ENCODE measurements at regions not wholly inside any gene's neighbourhood (a gene's known extent, or its start where the extent isn't known, plus 50 kb on each side); places are given as distances from the start of the nearest gene placed in this dataset.
"Not testable (repeated sequence)": the region's sequence is repeated elsewhere in the genome, so short reads cannot be mapped to it uniquely, and the experiment has no call there.

DNA sequence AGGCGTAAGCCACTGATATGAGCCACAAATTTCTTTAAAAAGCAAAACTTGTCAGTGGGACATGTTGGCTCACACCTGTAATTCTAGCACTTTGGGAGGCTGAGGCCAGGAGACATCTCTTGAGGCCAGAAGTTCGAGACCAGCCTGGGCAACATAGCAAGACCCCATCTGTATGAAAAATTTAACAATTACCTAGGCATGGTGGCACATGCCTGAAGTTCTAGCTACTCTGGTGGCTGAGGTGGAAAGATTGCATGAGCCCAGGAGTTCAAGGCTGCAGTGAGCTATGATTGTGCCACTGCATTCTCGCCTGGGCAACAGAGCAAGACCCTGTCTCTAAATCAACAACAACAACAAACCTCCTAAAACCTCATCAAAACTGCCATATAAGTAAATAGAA, 147.6 kb upstream of the BARHL2 start:
- no peak for DNase-seq

- DNase-seq, result no peak
These were observed 145.7 kb upstream of the BARHL2 start for GRCh38 chr1:90862782-90863181.

DNA sequence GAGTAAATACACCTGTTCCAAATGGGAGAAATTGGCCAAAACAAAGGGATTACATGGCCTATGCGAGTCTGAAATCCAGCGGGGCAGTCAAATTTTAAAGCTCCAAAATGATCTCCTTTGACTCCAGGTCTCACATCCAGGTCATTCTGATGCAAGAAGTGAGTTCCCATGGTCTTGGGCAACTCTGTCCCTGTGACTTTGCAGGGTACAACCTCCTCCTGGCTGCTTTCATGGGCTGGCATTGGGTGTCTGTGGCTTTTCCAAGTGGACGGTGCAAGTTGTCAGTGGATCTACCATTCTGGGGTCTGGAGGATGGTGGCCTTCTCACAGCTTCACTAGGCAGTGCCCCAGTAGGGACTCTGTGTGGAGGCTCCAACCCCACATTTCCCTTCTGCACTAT, 144.3 kb upstream of the BARHL2 start:
- not testable (repeated sequence) for DNase-seq

- DNase-seq, result no peak
These were observed 139.4 kb upstream of the BARHL2 start for GRCh38 chr1:90856463-90857007.

DNA sequence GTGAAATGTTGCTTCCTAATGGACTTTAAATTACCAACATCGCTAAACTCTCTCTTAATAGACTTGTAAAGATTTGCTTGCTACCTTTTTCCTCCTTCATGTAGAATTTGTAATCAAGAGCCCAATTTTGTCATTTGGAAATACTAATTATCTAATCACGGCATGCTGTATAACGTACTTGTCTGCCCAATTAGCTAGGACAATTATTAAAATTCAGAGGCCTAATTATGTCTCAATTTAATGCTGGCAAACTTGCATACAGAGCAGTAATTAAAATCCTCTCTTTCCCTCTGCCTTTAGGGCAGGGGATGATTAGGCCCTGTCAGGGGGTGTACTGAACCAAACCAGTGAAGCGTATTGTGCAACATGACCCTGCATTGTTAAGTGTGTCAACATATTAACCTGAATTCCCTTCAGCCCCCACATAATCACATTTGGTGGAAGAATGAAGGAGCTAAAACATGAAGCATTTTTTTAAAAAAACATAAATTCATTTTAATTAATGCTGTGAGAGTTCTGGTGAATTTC, 137.4 kb upstream of the BARHL2 start:
- DNase-seq, result no peak

- no peak for DNase-seq
These were observed 134.6 kb upstream of the BARHL2 start for GRCh38 chr1:90851711-90852050.

DNA sequence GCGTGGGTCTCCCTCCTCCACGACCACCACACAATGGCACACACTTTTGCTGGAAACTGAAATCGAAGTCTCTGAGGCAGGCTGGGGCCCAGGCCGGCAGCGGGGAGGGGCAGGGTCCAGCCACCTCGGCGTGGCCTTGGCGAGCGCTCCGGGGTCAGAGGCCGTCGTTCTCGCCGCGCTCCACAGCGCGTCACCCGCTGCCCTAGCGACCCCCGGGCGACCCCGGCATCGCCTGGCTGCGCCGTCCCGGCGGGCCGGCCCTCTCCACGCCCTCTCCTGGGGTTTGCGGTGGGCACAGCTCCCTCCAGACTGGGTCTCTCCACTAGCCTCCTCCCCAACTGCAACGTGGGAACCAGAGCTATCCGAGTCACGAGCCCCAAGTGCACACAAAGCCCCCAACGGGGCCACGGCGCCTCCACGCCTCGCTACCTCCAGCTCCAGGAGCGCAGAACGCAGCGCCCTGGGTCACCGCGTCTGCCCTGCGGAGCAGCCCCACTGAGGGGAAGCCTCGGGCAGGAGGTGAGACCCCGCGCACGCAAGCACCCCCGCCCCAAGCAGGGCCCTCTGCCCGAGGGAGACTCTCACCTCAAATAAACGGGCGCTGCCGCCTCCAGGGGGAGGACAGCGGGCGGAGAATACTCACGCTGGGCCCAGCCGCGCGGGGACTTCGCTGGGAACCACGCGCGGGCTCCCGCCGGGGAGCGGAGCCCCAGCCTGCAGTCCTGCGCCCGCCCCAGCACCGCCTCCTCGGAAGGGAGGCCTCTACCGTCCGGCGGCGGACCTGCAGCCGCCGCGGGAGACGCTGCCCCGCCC, 134.0 kb upstream of the BARHL2 start:
- peak; percentile 67 for DNase-seq

DNA sequence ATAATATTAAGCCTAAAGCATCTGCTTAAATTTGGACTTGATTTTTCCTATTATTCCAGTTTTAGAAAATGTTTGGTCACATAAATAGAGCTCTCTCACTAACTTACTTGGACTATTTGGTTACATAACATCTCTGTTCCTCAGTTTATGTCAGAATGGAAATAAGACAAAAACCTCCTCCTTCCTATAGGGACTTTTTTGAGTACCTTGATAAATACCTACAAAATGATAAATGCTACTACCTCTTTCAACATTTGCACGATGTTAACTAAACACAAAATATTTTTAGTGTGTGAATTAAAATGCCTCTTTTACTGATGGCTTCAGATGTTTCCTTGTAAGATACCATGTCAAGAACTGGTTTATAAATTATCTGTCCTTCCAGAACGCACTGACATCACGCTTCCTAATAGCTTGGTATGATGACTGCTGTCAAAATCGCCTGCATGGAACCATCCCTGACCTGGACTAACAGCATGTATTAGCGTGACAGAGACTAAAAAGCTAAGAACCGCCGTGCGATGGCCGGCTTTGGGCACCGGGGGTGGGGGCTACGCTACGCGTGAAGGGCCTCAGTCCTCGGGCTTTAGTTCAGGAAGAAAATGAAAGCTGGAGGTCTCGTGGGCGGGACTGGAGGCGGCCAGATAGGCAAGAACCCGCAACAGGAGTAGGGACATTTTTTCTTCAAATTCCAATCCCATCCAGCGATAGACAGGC, 133.2 kb upstream of the BARHL2 start:
- no peak for DNase-seq

DNA sequence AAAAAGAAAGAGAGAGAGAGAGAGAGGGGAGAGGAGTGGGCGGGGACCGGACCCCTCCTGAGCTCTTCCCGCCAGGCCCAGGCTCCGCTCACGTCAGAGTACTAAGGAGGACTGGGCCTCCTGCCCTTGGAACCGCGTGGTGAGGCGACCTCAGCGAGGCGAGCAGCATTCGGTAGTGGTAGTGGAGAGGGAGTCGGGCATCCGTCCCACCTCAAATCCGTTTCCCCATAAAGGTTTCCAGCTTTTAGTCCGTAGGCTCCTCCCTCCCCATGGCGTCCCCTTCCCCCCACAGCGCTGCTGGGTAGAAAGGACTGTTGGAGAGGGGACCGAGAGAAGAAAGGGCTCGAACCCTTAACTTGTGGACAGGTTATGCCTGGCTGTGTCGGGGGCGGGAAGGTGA, 124.4 kb upstream of the BARHL2 start:
- DNase-seq, result no peak

DNA sequence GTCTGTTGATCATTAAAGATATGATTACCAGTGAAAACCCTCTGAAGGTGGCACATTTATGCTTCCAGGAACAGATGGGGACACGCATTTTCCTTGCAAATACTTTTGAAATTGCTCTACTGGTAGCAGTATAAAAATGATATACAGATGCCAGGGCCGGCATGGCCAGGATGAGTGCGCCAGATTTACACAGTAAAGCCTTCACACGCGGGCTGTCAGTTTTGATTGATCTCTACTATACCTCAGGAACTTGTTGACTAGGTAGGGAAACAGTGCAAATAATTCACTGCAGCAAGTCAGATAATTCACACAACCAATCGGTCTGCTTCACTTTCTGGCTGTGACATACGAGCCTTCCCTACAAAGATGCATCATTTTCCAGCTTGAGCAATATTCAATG, 123.2 kb upstream of the BARHL2 start:
- no peak for DNase-seq

- no peak for DNase-seq
These were observed 122.2 kb upstream of the BARHL2 start for GRCh38 chr1:90839323-90839722.

GRCh38 chr1:90838720-90839119, 121.6 kb upstream of the BARHL2 start:
- DNase-seq, result no peak

DNA sequence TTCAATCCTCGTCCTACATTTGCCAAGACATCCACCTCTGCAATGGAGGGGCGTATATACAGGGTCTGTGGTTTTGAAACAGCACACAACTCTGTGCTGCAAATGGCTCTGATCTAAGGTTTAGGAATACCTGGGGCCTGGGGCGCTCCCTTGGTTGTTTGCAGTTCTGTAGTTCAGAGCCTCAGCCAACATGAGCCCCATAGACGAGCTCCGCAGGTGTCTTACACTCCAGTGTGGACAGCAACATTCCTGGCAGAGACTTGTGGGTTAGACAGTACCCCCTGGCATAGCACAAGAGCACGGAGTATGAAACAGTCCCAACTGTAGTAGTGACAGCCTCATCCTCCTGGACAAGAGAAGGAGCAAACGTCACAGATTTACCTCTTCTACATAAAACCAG, 120.3 kb upstream of the BARHL2 start:
- no peak for DNase-seq

DNA sequence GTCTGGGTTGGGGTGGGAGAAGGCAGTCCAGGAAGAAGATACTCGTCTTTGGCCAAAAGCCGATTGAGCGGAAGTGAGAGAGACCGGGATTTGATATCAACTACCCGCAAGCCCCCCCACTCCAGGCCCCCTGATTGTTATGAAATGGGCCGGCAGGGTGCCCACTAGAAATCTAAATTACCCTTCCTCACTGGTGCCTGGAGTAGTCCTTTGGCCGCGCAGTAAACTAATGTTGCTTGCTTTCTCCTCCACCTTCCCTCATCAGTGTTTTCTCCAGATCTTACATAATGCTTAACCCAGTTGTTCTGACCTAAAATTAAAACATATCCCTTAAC, 119.2 kb upstream of the BARHL2 start:
- no peak for DNase-seq

DNA sequence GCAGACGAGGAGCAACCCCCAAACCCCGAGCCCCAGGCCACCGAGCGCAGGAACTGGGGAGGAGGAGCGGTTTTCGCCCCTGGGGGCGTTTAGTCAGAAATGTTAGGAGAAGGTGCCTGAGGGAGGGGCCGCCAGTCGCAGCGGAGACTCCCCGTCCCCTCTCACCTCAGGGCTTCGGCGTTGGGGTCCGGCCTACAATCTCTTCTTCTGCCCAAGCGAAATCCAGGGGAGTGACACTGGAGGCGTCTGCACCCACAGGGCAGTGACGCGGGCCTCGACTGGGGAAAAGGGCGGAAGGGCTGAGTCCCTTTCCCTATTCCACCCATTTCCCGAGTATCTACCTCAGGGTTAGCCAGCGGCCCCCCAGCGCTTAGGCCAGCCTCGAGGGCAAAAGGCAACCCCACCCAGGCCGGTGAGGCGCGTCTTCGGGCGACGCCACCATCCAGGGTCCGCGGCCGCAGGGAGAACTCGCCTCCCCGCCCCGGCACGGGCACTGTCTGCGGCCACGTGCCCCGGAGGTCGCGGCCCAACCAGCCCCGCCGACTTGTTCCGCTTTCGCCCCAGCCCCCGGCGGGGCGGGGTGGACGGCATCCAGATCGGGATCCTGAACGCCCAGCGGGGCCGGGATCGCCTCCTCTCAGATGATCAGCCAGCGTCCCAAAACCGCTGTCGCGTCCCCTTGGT, 118.7 kb upstream of the BARHL2 start:
- DNase-seq, result no peak

GRCh38 chr1:90834886-90835660, 118.0 kb upstream of the BARHL2 start:
- no peak for DNase-seq

GRCh38 chr1:90834354-90834885, 117.3 kb upstream of the BARHL2 start:
- no peak for DNase-seq

DNA sequence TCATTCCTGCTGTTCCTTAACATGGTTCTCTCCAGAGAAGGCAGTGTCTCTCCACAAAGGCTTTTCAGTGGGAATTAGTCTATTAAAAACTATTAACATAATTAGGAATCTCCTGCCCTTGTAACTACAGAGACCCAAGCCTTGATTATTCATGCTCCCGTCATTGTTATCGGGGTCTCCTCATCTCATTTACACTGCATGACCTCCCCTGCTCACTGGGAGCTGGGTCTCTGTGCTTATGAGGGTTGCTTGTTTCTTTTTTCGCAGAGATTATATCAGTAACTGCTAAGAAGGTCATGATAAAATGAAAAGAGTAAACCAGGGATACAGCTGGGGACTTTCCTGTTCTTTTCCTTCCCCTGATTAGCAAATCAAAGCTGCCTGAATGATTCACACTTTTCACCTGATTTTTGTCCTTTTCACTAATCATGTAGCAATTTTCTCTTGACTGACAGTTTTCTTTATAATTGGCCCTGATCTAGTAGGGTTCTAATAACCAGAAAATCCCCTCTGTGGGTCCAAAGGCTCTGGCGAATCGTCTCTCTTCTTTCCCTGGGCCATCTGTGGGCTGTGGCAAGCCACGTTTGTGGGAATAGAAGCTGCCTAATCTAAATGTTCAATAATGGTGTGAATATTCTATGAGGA, 116.5 kb upstream of the BARHL2 start:
- no peak for DNase-seq

- no peak for DNase-seq
These were observed 114.8 kb upstream of the BARHL2 start for GRCh38 chr1:90831910-90832309.

GRCh38 chr1:90826834-90827233, 109.7 kb upstream of the BARHL2 start:
- DNase-seq, result no peak

- no peak for DNase-seq
These were observed 108.9 kb upstream of the BARHL2 start for GRCh38 chr1:90826024-90826423.
